IPS-15b (cell line): ENCODE measurements at regions not wholly inside any gene's neighbourhood (a gene's known extent, or its start where the extent isn't known, plus 50 kb on each side); places are given as distances from the start of the nearest gene placed in this dataset.

Experiments used
- H3K27me3 ChIP-seq: one replicate; pipeline ENCODE4 v1.6.1; 2013; ENCODE audit warnings: low read length; ENCODE audit not compliant: control insufficient read depth, insufficient read depth
- H3K36me3 ChIP-seq: one replicate; pipeline ENCODE4 v1.6.1; 2013; ENCODE audit warnings: low read length; ENCODE audit not compliant: control insufficient read depth, insufficient read depth
- H3K4me1 ChIP-seq: one replicate; pipeline ENCODE4 v1.6.1; 2013; ENCODE audit warnings: mild to moderate bottlenecking, low read length; ENCODE audit not compliant: control insufficient read depth, insufficient read depth
- H3K4me3 ChIP-seq: one replicate; pipeline ENCODE4 v1.5.1; 2013; ENCODE audit warnings: low read depth, low read length
- H3K9ac ChIP-seq: one replicate; pipeline ENCODE4 v1.6.1; 2013; ENCODE audit warnings: low read depth, mild to moderate bottlenecking, low read length
- H3K9me3 ChIP-seq: one replicate; pipeline ENCODE4 v1.6.1; 2013; ENCODE audit warnings: mild to moderate bottlenecking, low read length; ENCODE audit not compliant: control insufficient read depth, insufficient read depth

GRCh38 chr18:44175891-44176290 is 504.8 kb upstream of the SETBP1 start:
- H3K4me3 ChIP-seq: no peak overlapping the region
- H3K27me3 ChIP-seq: no peaks in the 10 kb centered on the region
- no peaks in the 10 kb centered on the region for H3K36me3 ChIP-seq
- H3K9me3 ChIP-seq: no peaks in the 10 kb centered on the region
- H3K9ac ChIP-seq: no peak overlapping the region
- no peaks in the 10 kb centered on the region for H3K4me1 ChIP-seq

- no peak overlapping the region for H3K4me3 ChIP-seq
- H3K9ac ChIP-seq: no peak overlapping the region
- H3K4me1 ChIP-seq: no peaks in the 10 kb centered on the region
- no peaks in the 10 kb centered on the region for H3K9me3 ChIP-seq
- H3K36me3 ChIP-seq: no peaks in the 10 kb centered on the region
- H3K27me3 ChIP-seq: no peaks in the 10 kb centered on the region
These were observed 502.2 kb upstream of the SETBP1 start for GRCh38 chr18:44178476-44178875.

GRCh38 chr18:44179693-44180092 is 501.0 kb upstream of the SETBP1 start:
- Histone ChIP-seq H3K36me3 (no peaks in the 10 kb centered on the region), H3K4me3 (no peak overlapping the region), H3K27me3 (no peaks in the 10 kb centered on the region), H3K4me1 (no peaks in the 10 kb centered on the region), H3K9me3 (no peaks in the 10 kb centered on the region), H3K9ac (no peak overlapping the region)

- Histone ChIP-seq H3K4me1 (no peaks in the 10 kb centered on the region), H3K9ac (no peak overlapping the region), H3K4me3 (no peak overlapping the region), H3K36me3 (no peaks in the 10 kb centered on the region), H3K27me3 (no peaks in the 10 kb centered on the region), H3K9me3 (no peaks in the 10 kb centered on the region)
These were observed 500.0 kb upstream of the SETBP1 start for GRCh38 chr18:44180683-44181082.

GRCh38 chr18:44181951-44182747 is 498.5 kb upstream of the SETBP1 start:
- H3K4me3 ChIP-seq: no peak overlapping the region
- no peaks in the 10 kb centered on the region for H3K9me3 ChIP-seq
- H3K9ac ChIP-seq: no peak overlapping the region
- H3K36me3 ChIP-seq: no peaks in the 10 kb centered on the region
- H3K4me1 ChIP-seq: no peaks in the 10 kb centered on the region
- no peaks in the 10 kb centered on the region for H3K27me3 ChIP-seq

- Histone ChIP-seq H3K9me3 (no peaks in the 10 kb centered on the region), H3K4me3 (no peak overlapping the region), H3K36me3 (no peaks in the 10 kb centered on the region), H3K27me3 (no peaks in the 10 kb centered on the region), H3K9ac (no peak overlapping the region), H3K4me1 (no peaks in the 10 kb centered on the region)
These were observed 494.7 kb upstream of the SETBP1 start for GRCh38 chr18:44186001-44186400.

GRCh38 chr18:44187090-44187489 is 493.6 kb upstream of the SETBP1 start:
- no peaks in the 10 kb centered on the region for H3K4me1 ChIP-seq
- no peaks in the 10 kb centered on the region for H3K9me3 ChIP-seq
- no peaks in the 10 kb centered on the region for H3K36me3 ChIP-seq
- no peak overlapping the region for H3K9ac ChIP-seq
- H3K27me3 ChIP-seq: no peaks in the 10 kb centered on the region
- no peak overlapping the region for H3K4me3 ChIP-seq

- Histone ChIP-seq H3K9me3 (no peaks in the 10 kb centered on the region), H3K9ac (no peak overlapping the region), H3K36me3 (no peaks in the 10 kb centered on the region), H3K4me1 (no peaks in the 10 kb centered on the region), H3K27me3 (no peaks in the 10 kb centered on the region), H3K4me3 (no peak overlapping the region)
These were observed 485.1 kb upstream of the SETBP1 start for GRCh38 chr18:44195394-44196140.

- Histone ChIP-seq H3K9me3 (no peaks in the 10 kb centered on the region), H3K27me3 (no peaks in the 10 kb centered on the region), H3K4me3 (no peak overlapping the region), H3K4me1 (no peaks in the 10 kb centered on the region), H3K9ac (no peak overlapping the region), H3K36me3 (no peaks in the 10 kb centered on the region)
These were observed 482.7 kb upstream of the SETBP1 start for GRCh38 chr18:44197832-44198611.

GRCh38 chr18:44198612-44199284 is 481.9 kb upstream of the SETBP1 start:
- no peak overlapping the region for H3K9ac ChIP-seq
- H3K4me3 ChIP-seq: no peak overlapping the region
- no peaks in the 10 kb centered on the region for H3K36me3 ChIP-seq
- no peaks in the 10 kb centered on the region for H3K27me3 ChIP-seq
- H3K4me1 ChIP-seq: no peaks in the 10 kb centered on the region
- H3K9me3 ChIP-seq: no peaks in the 10 kb centered on the region

- no peaks in the 10 kb centered on the region for H3K4me1 ChIP-seq
- no peak overlapping the region for H3K9ac ChIP-seq
- H3K36me3 ChIP-seq: no peaks in the 10 kb centered on the region
- no peaks in the 10 kb centered on the region for H3K9me3 ChIP-seq
- no peak overlapping the region for H3K4me3 ChIP-seq
- H3K27me3 ChIP-seq: no peaks in the 10 kb centered on the region
These were observed 467.4 kb upstream of the SETBP1 start for GRCh38 chr18:44213293-44213692.
